ENCODE measurements at regions not wholly inside any gene's neighbourhood (a gene's known extent, or its start where the extent isn't known, plus 50 kb on each side); places are given as distances from the start of the nearest gene placed in this dataset.

DNA sequence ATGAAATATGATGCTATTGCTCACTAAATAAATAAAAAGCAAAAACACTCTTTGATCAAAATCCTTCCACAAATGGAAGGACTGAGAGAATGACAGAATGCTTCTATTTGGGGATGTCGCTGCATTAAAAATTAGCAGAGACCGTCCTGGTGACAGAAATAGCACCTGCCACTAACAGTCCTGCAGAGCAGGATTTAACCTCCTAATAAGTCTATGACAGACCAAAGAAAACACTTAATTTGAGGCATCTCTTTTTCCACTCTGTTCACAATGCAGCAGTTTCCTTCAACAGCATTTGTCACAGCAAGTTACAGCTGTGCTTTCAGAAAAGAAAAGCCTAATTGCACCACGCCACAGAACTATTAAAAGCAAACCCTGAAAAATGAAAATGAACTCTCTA, 140.6 kb upstream of the BEND6 start:
- TF ChIP-seq SIN3A (IDR thresholded peaks at IDR 0.05; ENCODE audit: borderline replicate concordance, insufficient read depth, low read length), result no peak
- no peak for TF ChIP-seq POLR2AphosphoS5 (IDR thresholded peaks at IDR 0.05; ENCODE audit: low read depth, low read length)
- TF ChIP-seq TAF1 (IDR thresholded peaks at IDR 0.05; ENCODE audit: borderline replicate concordance, insufficient read depth, low read length), result no peak
- no peak for TF ChIP-seq FOXP2 (optimal IDR thresholded peaks at IDR 0.05; ENCODE audit: borderline replicate concordance, extremely low read depth, extremely low read length, insufficient read depth)
- TF ChIP-seq, protein P1, sequence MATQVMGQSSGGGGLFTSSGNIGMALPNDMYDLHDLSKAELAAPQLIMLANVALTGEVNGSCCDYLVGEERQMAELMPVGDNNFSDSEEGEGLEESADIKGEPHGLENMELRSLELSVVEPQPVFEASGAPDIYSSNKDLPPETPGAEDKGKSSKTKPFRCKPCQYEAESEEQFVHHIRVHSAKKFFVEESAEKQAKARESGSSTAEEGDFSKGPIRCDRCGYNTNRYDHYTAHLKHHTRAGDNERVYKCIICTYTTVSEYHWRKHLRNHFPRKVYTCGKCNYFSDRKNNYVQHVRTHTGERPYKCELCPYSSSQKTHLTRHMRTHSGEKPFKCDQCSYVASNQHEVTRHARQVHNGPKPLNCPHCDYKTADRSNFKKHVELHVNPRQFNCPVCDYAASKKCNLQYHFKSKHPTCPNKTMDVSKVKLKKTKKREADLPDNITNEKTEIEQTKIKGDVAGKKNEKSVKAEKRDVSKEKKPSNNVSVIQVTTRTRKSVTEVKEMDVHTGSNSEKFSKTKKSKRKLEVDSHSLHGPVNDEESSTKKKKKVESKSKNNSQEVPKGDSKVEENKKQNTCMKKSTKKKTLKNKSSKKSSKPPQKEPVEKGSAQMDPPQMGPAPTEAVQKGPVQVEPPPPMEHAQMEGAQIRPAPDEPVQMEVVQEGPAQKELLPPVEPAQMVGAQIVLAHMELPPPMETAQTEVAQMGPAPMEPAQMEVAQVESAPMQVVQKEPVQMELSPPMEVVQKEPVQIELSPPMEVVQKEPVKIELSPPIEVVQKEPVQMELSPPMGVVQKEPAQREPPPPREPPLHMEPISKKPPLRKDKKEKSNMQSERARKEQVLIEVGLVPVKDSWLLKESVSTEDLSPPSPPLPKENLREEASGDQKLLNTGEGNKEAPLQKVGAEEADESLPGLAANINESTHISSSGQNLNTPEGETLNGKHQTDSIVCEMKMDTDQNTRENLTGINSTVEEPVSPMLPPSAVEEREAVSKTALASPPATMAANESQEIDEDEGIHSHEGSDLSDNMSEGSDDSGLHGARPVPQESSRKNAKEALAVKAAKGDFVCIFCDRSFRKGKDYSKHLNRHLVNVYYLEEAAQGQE (IDR thresholded peaks at IDR 0.05; ENCODE audit: insufficient read depth in 1 of 2, low read depth in 2 of 2, low read length in 2 of 2), result no peak

DNA sequence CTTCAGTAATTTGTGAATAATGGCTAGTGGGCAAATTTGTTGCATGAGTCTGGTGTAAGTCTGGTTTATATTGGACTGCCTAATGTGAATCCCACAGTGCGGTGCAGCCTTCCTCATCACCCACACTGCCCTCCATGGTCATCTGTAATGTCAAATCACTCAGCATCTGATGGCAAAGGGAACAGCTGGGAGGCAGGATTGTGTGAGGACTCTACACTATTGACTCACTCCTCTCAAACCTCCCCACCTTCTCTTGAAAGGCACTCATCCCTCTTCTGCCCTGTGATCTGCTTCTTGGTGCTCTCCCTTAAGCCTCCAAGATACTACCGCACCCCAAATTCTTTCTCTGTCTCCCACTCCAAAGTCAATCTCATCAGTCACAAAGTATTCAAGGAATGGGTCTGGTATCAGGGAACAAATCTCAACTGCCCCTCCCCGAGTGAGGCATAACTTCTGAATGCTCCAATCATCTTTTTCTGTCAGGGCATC, 146.0 kb upstream of the BEND6 start:
- TF ChIP-seq POLR2AphosphoS5 (IDR thresholded peaks at IDR 0.05; ENCODE audit: low read depth, low read length) (no peak), FOXP2 (optimal IDR thresholded peaks at IDR 0.05; ENCODE audit: borderline replicate concordance, extremely low read depth, extremely low read length, insufficient read depth) (no peak), TAF1 (IDR thresholded peaks at IDR 0.05; ENCODE audit: borderline replicate concordance, insufficient read depth, low read length) (no peak), SIN3A (IDR thresholded peaks at IDR 0.05; ENCODE audit: borderline replicate concordance, insufficient read depth, low read length) (no peak)
- TF ChIP-seq, protein P1 (IDR thresholded peaks at IDR 0.05; ENCODE audit: insufficient read depth in 1 of 2, low read depth in 2 of 2, low read length in 2 of 2), result no peak

DNA sequence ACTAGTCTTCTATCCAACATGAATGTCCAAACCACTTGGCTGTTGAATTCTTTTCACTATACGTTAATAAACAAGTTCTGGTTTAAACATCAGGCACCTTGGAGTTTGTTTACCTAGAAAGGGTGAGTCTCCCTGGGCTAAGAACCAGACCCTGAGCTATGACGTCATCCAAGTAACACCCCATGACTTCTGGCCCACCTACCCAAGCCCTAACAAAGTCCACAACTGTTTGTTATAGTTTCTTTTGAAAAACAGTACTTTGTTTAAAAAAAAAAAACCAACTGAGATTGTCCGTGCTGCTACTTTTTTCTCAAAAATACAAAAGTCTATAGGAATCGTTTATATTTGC, 146.9 kb upstream of the BEND6 start:
- no peak for TF ChIP-seq SIN3A (IDR thresholded peaks at IDR 0.05; ENCODE audit: borderline replicate concordance, insufficient read depth, low read length)
- no peak for TF ChIP-seq FOXP2 (optimal IDR thresholded peaks at IDR 0.05; ENCODE audit: borderline replicate concordance, extremely low read depth, extremely low read length, insufficient read depth)
- TF ChIP-seq TAF1 (IDR thresholded peaks at IDR 0.05; ENCODE audit: borderline replicate concordance, insufficient read depth, low read length), result no peak
- TF ChIP-seq POLR2AphosphoS5 (IDR thresholded peaks at IDR 0.05; ENCODE audit: low read depth, low read length), result no peak
- TF ChIP-seq, protein P1 (IDR thresholded peaks at IDR 0.05; ENCODE audit: insufficient read depth in 1 of 2, low read depth in 2 of 2, low read length in 2 of 2), result no peak

DNA sequence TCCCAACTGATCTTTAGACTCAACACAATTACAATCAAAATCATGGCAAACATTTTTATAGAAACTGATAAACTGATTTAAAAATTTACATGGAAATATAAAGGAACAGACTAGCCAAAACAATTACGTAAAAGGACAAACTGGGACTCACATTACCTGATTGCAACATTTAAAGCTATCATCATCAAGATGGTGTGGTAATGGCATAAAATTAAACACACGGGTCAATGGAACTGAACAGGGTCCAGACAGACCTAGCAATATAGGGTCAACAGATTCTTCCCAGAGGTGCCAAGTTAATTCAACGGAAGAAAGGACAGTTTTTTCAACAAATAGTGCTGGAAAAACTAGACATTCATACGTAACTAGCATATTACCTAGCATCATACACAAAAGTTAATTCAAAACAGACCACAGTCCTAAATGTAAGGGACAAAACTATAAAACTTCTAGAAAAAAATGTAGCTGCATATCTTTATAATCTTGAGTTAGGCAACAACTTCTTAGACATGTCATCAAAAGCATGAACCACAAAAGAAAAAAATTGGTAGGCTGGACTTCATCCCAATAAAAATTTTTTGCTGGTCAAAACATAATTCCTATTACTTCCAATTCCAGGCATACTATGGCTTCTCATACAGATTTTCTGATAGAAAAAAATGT, 147.4 kb upstream of the BEND6 start:
- TF ChIP-seq, protein P1 (IDR thresholded peaks at IDR 0.05; ENCODE audit: insufficient read depth in 1 of 2, low read depth in 2 of 2, low read length in 2 of 2), result no peak
- TF ChIP-seq POLR2AphosphoS5 (IDR thresholded peaks at IDR 0.05; ENCODE audit: low read depth, low read length), result no peak
- no peak for TF ChIP-seq FOXP2 (optimal IDR thresholded peaks at IDR 0.05; ENCODE audit: borderline replicate concordance, extremely low read depth, extremely low read length, insufficient read depth)
- no peak for TF ChIP-seq SIN3A (IDR thresholded peaks at IDR 0.05; ENCODE audit: borderline replicate concordance, insufficient read depth, low read length)
- no peak for TF ChIP-seq TAF1 (IDR thresholded peaks at IDR 0.05; ENCODE audit: borderline replicate concordance, insufficient read depth, low read length)
